Stomach (tissue), 8 donors: ENCODE measurements at regions not wholly inside any gene's neighbourhood (a gene's known extent, or its start where the extent isn't known, plus 50 kb on each side); places are given as distances from the start of the nearest gene placed in this dataset.

Source experiments
- DNase-seq, 2 donors: peaks; one replicate each; pipeline versions ENCODE4 v3.0.0 to v3.0.0-alpha.2; 2013 to 2019
- H3K27ac ChIP-seq, 5 donors: fragments of 200-600 bp in 4 of 5; sonication (generic) in 4 of 5; one replicate each; pipeline ENCODE4 v1.5.1; 2013 to 2019; ENCODE audit warnings: mild to moderate bottlenecking in 1 of 5, moderate library complexity in 1 of 5
- H3K27me3 ChIP-seq, 3 donors: fragments of 200-600 bp; sonication (generic); one replicate each; pipeline ENCODE4 v1.5.1; 2017 to 2019; ENCODE audit warnings: mixed run types in 1 of 3
- H3K36me3 ChIP-seq, 4 donors: fragments of 200-600 bp; sonication (generic); 1 replicate in 3 of 4; 2 replicates in 1 of 4; pipeline ENCODE4 v1.5.1; 2016 to 2019
- H3K4me1 ChIP-seq, 4 donors: fragments of 200-600 bp; sonication (generic); one replicate each; pipeline ENCODE4 v1.5.1; 2016 to 2019
- H3K4me3 ChIP-seq, 4 donors: fragments of 200-600 bp; sonication (generic) in 3 of 4; one replicate each; pipeline ENCODE4 v1.5.1; 2016 to 2019; ENCODE audit warnings: mild to moderate bottlenecking in 1 of 4
- H3K9me3 ChIP-seq, 4 donors: fragments of 200-600 bp; sonication (generic); one replicate each; pipeline ENCODE4 v1.5.1; 2016 to 2019
- CTCF ChIP-seq, 7 experiments: fragments of 450-650 bp in 4 of 7; fragments of 200-600 bp in 3 of 7; sonication (generic) in 3 of 7; IDR thresholded peaks; one replicate each; pipeline ENCODE4 v1.5.1; 2016 to 2019; ENCODE audit warnings: antibody characterized with exemption in 7 of 7, control low read depth in 2 of 7, mild to moderate bottlenecking in 1 of 7
- EP300 ChIP-seq: sonication (generic); formaldehyde crosslinking; IDR thresholded peaks from one replicate; pipeline ENCODE4 v1.6.1; 2017; ENCODE audit warnings: antibody characterized with exemption
- POLR2A ChIP-seq, 4 donors: fragments of 450-650 bp; IDR thresholded peaks; one replicate each; pipeline ENCODE4 v1.6.1; 2016; ENCODE audit warnings: antibody characterized with exemption in 4 of 4, control low read depth in 2 of 4, mild to moderate bottlenecking in 1 of 4, moderate library complexity in 1 of 4
- POLR2AphosphoS5 ChIP-seq, 3 donors: sonication (generic); formaldehyde crosslinking; IDR thresholded peaks; one replicate each; pipeline ENCODE4 v1.6.1; 2016; ENCODE audit warnings: antibody characterized with exemption in 3 of 3
- WGBS, 5 donors: extraction: QIAGEN DNeasy Blood & Tissue Kit in 3 of 5; methylation state at CpG; one replicate each; pipeline versions ENCODE4 v1.1.5 to v1.1.7; 2013 to 2018; 5-methylcytosine and 5-hydroxymethylcytosine counted together
- intact Hi-C: fragments of 100-400 bp; cut with DNase I; formaldehyde crosslinking; loops from one replicate; pipeline ENCODE4 v1.15.1; 2023; ENCODE audit warnings: low total_unique reads
- donor health status: healthy with polysubstance abuse.
- donor health status: Bipolar disorder and iron deficiency.
- donor health status: healthy.

GRCh38 chr7:117929237-117929636 is 56.0 kb upstream of the CTTNBP2 start:
- intact Hi-C loops = no loop called here
- TF ChIP-seq CTCF (IDR thresholded peaks at IDR 0.05) (no peak), POLR2AphosphoS5 (IDR thresholded peaks at IDR 0.05) (no peak), POLR2A (IDR thresholded peaks at IDR 0.05) (no peak), EP300 (no peak)
- no peaks in the 10 kb centered on the region for H3K36me3 ChIP-seq
- H3K4me1 ChIP-seq = no peaks in the 10 kb centered on the region
- H3K4me3 ChIP-seq = no peak overlapping the region
- H3K27me3 ChIP-seq = no peaks in the 10 kb centered on the region
- peak in 1 of 2 donors; percentile 37 for DNase-seq
- H3K9me3 ChIP-seq = peaks cover 0 to 11% (median 8%) of the 10 kb centered on the region in 4 donors
- H3K27ac ChIP-seq = no peak overlapping the region

GRCh38 chr7:117931314-117931713 is 58.1 kb upstream of the CTTNBP2 start:
- no peaks in the 10 kb centered on the region for H3K27me3 ChIP-seq
- H3K4me3 ChIP-seq = no peak overlapping the region
- H3K27ac ChIP-seq = no peak overlapping the region
- no peaks in the 10 kb centered on the region for H3K4me1 ChIP-seq
- peaks cover 0 to 11% (median 8%) of the 10 kb centered on the region in 4 donors for H3K9me3 ChIP-seq
- TF ChIP-seq EP300 = no peak
- TF ChIP-seq POLR2A (IDR thresholded peaks at IDR 0.05) = no peak
- TF ChIP-seq CTCF (IDR thresholded peaks at IDR 0.05) = no peak
- no peak for TF ChIP-seq POLR2AphosphoS5 (IDR thresholded peaks at IDR 0.05)
- intact Hi-C loops = no loop called here
- 75 to 86% (median 80%) methylated on average over 5 of the region's 5 CpGs for WGBS, 5 donors
- no peak for DNase-seq
- no peaks in the 10 kb centered on the region for H3K36me3 ChIP-seq

- no peak for TF ChIP-seq EP300
- Histone ChIP-seq H3K4me3 (no peak overlapping the region), H3K27ac (no peak overlapping the region), H3K36me3 (no peaks in the 10 kb centered on the region), H3K4me1 (no peaks in the 10 kb centered on the region), H3K9me3 (peaks cover 0 to 10% (median 9%) of the 10 kb centered on the region in 4 donors), H3K27me3 (no peaks in the 10 kb centered on the region)
- intact Hi-C loops = no loop called here
- 73 to 82% (median 80%) methylated on average over 7 of the region's 7 CpGs for WGBS, 5 donors
- DNase-seq = no peak
Measured at GRCh38 chr7:117937049-117937752, 64.0 kb upstream of the CTTNBP2 start.

GRCh38 chr7:117937753-117938483 is 64.7 kb upstream of the CTTNBP2 start:
- Histone ChIP-seq H3K36me3 (no peaks in the 10 kb centered on the region), H3K4me3 (no peak overlapping the region), H3K27ac (no peak overlapping the region), H3K4me1 (no peaks in the 10 kb centered on the region), H3K27me3 (no peaks in the 10 kb centered on the region), H3K9me3 (peaks cover 0 to 11% (median 2%) of the 10 kb centered on the region in 4 donors)
- 30 to 54% (median 41%) methylated on average over 2 of the region's 2 CpGs for WGBS, 5 donors
- no peak for TF ChIP-seq POLR2A (IDR thresholded peaks at IDR 0.05)
- no peak for TF ChIP-seq EP300
- TF ChIP-seq CTCF (IDR thresholded peaks at IDR 0.05) = no peak
- no peak for TF ChIP-seq POLR2AphosphoS5 (IDR thresholded peaks at IDR 0.05)
- intact Hi-C loops = no loop called here
- DNase-seq = no peak
